ENCODE measurements at regions not wholly inside any gene's neighbourhood (a gene's known extent, or its start where the extent isn't known, plus 50 kb on each side); places are given as distances from the start of the nearest gene placed in this dataset.

- TF ChIP-seq JUND (IDR thresholded peaks at IDR 0.05; ENCODE audit: low read depth): no peak
- DNase-seq (ENCODE audit: low read depth in 1 of 2, low spot score in 1 of 2): peak in 1 of 2 experiments; percentile 8
- in situ Hi-C loops (cut with HindIII; ENCODE audit: low pct_unique_long_range_greater_than_20kb, low sequenced_read_pairs): no loop called here
These were observed 463.9 kb upstream of the PCDH7 start for GRCh38 chr4:30256116-30256832.

DNA sequence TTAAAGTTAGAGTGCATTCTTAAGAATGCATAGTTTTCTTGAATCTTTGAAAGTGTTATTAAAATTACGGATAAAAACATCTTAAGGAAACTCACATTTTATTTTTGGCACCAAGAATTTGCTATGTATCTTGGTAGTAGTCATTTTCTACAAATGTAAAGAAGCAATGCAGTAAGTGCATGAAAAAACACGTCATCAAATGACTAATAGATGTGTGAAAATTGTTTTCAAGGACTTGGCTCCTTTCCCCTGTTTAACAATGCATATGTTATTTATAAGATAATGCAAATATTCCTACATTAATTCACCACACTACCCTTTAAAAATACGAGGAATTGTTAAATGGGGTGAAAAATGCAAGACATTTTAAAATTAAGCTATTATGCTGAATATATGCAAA, 461.2 kb upstream of the PCDH7 start:
- in situ Hi-C loops (cut with HindIII; ENCODE audit: low pct_unique_long_range_greater_than_20kb, low sequenced_read_pairs): no loop called here
- DNase-seq (ENCODE audit: low read depth in 1 of 2, low spot score in 1 of 2): no peak
- TF ChIP-seq JUND (IDR thresholded peaks at IDR 0.05; ENCODE audit: low read depth): no peak

- in situ Hi-C loops (cut with HindIII; ENCODE audit: low pct_unique_long_range_greater_than_20kb, low sequenced_read_pairs): no loop called here
- DNase-seq (ENCODE audit: low read depth in 1 of 2, low spot score in 1 of 2): no peak
- TF ChIP-seq JUND (IDR thresholded peaks at IDR 0.05; ENCODE audit: low read depth): no peak
These were observed 457.8 kb upstream of the PCDH7 start for GRCh38 chr4:30262379-30262778.

- no peak for DNase-seq (ENCODE audit: low read depth in 1 of 2, low spot score in 1 of 2)
- no peak for TF ChIP-seq JUND (IDR thresholded peaks at IDR 0.05; ENCODE audit: low read depth)
- in situ Hi-C loops (cut with HindIII; ENCODE audit: low pct_unique_long_range_greater_than_20kb, low sequenced_read_pairs): no loop called here
These were observed 455.7 kb upstream of the PCDH7 start for GRCh38 chr4:30264465-30264864.

- TF ChIP-seq JUND (IDR thresholded peaks at IDR 0.05; ENCODE audit: low read depth): no peak
- DNase-seq (ENCODE audit: low read depth in 1 of 2, low spot score in 1 of 2): no peak
- in situ Hi-C loops (cut with HindIII; ENCODE audit: low pct_unique_long_range_greater_than_20kb, low sequenced_read_pairs): no loop called here
These were observed 454.5 kb upstream of the PCDH7 start for GRCh38 chr4:30265716-30266115.

- in situ Hi-C loops (cut with HindIII; ENCODE audit: low pct_unique_long_range_greater_than_20kb, low sequenced_read_pairs): no loop called here
- no peak for DNase-seq (ENCODE audit: low read depth in 1 of 2, low spot score in 1 of 2)
- no peak for TF ChIP-seq JUND (IDR thresholded peaks at IDR 0.05; ENCODE audit: low read depth)
These were observed 451.8 kb upstream of the PCDH7 start for GRCh38 chr4:30268370-30268769.

GRCh38 chr4:30269850-30270249, 450.3 kb upstream of the PCDH7 start:
- no peak for TF ChIP-seq JUND (IDR thresholded peaks at IDR 0.05; ENCODE audit: low read depth)
- peak in 1 of 2 experiments; percentile 33 for DNase-seq (ENCODE audit: low read depth in 1 of 2, low spot score in 1 of 2)

DNA sequence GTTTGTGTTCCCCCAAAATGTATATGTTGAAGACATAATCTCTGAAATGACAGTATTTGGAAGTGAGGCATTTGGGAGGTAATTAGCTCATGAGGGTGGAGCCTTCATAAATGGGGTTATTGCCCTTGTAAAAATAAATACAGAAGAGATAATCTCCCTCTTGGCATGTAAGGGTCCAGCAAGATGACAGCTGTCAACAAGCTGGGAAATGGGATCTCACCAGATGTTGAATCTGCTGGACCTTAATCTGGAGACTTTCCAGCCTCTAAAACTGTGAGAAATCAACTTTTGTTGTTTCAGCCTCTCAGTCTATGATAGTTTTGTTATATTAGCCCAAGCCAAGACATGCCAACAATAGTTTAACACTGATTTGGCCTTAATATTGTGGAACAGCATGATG, 438.2 kb upstream of the PCDH7 start:
- in situ Hi-C loops (cut with HindIII; ENCODE audit: low pct_unique_long_range_greater_than_20kb, low sequenced_read_pairs): no loop called here
- TF ChIP-seq JUND (IDR thresholded peaks at IDR 0.05; ENCODE audit: low read depth): no peak
- DNase-seq (ENCODE audit: low read depth in 1 of 2, low spot score in 1 of 2): no peak

More at GRCh38 chr4:30269850-30270249, 450.3 kb upstream of the PCDH7 start:
- in situ Hi-C loops (cut with HindIII; ENCODE audit: low pct_unique_long_range_greater_than_20kb, low sequenced_read_pairs): no loop called here

DNA sequence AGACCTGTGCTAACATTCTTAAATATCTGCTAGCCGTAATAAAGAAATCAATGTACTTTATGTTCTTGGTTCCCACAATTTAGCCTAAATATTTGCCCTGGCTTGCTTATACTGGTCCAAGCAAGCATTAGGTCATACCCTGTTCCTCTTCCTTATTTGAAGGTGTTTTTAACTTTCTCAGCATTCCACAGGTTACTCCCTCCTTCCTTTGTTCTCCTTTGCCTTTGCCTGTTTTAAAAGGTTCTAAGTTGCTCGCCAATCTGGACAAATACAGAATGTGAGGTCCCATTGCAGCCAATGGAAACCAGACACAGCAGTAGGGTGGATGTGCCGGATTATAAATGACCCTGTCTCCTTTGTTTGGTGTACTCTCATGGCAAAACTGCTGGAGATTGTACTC, 436.8 kb upstream of the PCDH7 start:
- no peak for DNase-seq (ENCODE audit: low read depth in 1 of 2, low spot score in 1 of 2)
- in situ Hi-C loops (cut with HindIII; ENCODE audit: low pct_unique_long_range_greater_than_20kb, low sequenced_read_pairs): no loop called here
- no peak for TF ChIP-seq JUND (IDR thresholded peaks at IDR 0.05; ENCODE audit: low read depth)

DNA sequence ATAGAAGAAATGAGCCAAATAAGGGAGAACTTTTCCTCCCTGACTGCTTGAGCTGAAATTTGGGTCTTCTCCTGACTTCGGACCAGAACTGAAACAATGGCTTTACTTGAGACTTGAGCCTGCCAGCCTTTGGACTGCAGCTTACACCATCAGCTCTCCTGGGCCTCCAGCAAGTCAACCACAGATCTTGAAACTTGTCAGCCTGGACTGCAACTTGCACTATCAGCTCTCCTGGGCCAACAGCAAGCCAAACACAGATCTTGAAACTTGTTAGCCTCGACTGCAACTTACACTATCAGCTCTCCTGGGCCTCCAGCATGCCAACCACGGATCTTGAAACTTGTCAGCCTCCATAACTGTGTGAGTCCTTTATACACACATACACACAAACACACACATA, 425.9 kb upstream of the PCDH7 start:
- no peak for DNase-seq (ENCODE audit: low read depth in 1 of 2, low spot score in 1 of 2)
- in situ Hi-C loops (cut with HindIII; ENCODE audit: low pct_unique_long_range_greater_than_20kb, low sequenced_read_pairs): no loop called here
- no peak for TF ChIP-seq JUND (IDR thresholded peaks at IDR 0.05; ENCODE audit: low read depth)

DNA sequence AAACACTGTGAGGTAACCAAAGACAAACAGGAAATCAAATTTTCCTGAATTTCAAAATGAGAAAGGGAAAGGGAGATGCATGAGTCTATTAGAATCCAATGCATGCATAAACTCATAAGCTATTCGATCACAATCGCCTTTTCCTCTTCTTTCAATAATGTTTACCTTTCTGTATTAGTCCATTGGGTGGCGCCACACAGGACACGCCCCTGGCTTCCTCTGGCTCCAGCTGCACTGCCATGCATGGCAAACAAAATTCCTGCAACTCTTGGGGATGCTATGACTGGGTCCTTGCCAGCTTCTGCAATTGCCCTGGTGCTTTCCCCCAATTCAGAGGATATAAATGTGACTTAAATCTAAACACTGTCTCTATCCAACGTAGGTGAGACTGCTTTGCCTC, 424.5 kb upstream of the PCDH7 start:
- no peak for DNase-seq (ENCODE audit: low read depth in 1 of 2, low spot score in 1 of 2)
- in situ Hi-C loops (cut with HindIII; ENCODE audit: low pct_unique_long_range_greater_than_20kb, low sequenced_read_pairs): no loop called here
- no peak for TF ChIP-seq JUND (IDR thresholded peaks at IDR 0.05; ENCODE audit: low read depth)

DNA sequence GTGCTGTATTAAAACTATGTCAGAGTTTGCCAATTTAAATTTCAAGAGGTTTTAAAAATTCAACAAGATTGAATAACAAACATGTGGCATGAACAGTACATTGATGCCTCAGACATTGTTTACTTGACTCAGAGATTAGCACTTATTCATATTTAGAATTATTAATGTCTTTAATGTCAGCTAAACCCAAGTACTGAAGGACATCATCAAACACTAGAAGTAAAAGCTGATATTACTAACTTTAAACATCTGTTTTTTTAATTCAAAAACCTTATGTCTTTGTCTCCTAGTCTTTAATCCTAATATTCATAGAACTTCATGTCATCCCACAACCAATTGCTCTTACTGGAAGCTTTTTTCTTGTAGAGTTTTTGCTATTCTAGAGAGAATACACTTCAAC, 406.2 kb upstream of the PCDH7 start:
- DNase-seq (ENCODE audit: low read depth in 1 of 2, low spot score in 1 of 2): no peak
- no peak for TF ChIP-seq JUND (IDR thresholded peaks at IDR 0.05; ENCODE audit: low read depth)
- in situ Hi-C loops (cut with HindIII; ENCODE audit: low pct_unique_long_range_greater_than_20kb, low sequenced_read_pairs): no loop called here

DNA sequence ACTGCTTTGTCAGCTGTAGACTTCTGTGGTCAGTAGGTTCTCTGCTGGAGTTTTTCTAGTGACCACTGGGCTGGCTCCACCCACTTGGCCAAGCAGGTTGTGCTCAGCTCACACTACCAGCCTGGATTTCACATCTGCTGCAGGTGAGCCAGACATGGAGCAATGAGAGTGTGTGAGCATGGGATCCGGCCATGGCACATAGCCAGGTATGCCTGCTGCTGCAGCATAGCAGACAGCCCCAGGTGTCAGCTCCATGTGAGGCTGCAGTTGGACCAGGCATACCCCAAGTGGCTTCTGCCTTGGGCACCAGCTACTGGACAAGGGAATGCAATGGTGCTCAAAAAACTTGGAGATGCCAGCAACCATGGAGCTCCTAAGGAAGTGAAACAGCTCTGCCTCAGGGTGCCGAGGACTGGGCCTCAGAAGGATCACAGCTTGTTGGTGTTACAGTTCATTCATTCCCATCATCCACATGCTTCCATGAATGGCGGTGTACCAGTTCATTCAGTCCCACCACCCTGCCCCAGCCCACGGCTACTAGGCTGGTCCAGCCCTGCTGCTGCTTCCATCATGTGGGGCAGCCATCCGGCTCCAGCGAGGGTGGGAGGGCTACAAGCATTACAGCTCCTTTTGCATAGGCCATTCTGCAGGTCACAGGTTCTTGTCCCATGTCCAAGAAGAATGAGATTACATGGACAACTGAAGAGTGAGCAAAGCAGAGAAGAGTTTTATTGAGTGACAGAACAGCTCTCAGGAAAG, 389.1 kb upstream of the PCDH7 start:
- in situ Hi-C loops (cut with HindIII; ENCODE audit: low pct_unique_long_range_greater_than_20kb, low sequenced_read_pairs): no loop called here
- no peak for DNase-seq (ENCODE audit: low read depth in 1 of 2, low spot score in 1 of 2)
- TF ChIP-seq JUND (IDR thresholded peaks at IDR 0.05; ENCODE audit: low read depth): no peak

All from T47D (cell line).